Hematopoietic multipotent progenitor cell (in vitro differentiated cells): ENCODE measurements at regions not wholly inside any gene's neighbourhood (a gene's known extent, or its start where the extent isn't known, plus 50 kb on each side); places are given as distances from the start of the nearest gene placed in this dataset.
"Not testable (repeated sequence)": the region's sequence is repeated elsewhere in the genome, so short reads cannot be mapped to it uniquely, and the experiment has no call there.

Source experiments
- DNase-seq, 3 donors: peaks; one replicate each; pipeline ENCODE4 v3.0.0-alpha.2; 2011 to 2015; ENCODE audit warnings: low read depth in 2 of 3, low spot score in 2 of 3

DNA sequence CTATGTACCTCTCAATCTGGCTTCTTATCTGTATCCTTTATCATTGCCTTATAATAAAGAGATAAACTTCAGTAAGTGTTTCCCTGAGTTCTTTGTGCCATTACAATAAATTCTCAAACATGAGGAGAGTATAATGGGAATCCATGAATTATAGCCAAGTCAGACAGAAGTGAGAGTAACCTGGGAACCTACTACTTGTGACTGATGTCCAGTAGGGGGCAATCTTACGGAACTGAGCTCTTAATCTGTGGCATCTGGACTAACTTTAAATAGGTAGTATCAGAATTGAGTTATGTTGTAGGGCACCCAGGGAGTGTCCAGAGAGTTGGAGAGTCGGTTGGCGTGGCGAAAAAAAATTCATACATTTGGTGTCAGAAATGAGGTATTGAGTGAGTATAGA is 542.6 kb downstream of the ZBBX start:
- DNase-seq: peak in 2 of 3 donors; percentile 1 to 16

DNA sequence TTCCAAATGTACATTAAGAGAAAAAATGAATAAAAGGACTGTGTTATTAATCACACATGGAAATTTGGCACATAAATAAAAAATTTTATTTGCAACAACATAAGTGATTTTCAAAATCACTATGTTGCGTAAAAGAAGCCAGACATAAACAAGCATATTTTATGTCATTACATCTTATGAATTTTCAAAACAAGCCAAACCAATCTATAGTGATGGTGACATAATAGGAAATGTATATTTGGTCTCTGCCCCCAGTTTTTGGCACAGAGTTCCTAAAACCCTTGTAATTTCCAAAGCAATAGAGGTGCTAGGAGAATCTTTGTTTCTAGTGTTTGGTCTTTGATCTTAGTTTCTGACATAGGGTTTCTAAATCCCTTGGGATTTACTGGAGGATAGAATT is 543.3 kb downstream of the ZBBX start:
- no peak for DNase-seq

DNA sequence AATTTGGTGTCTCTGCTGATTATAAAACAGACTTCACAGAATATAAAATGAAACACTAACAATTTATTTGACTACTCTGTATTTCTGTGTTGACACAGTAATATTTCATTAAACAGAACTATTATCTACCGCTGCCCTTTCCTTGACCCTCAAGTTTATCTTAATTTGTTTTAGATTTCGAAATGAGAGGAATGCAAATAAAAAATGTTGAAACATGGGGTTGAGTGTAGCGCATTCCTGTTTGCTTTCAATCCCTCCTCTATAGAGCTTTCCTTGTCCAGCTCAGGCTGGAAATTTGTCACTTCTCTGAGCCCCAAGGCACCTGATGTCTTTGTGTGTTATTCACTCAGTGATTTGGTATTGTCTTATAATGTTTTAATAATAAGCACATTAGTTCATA is 550.2 kb downstream of the ZBBX start:
- no peak for DNase-seq

DNA sequence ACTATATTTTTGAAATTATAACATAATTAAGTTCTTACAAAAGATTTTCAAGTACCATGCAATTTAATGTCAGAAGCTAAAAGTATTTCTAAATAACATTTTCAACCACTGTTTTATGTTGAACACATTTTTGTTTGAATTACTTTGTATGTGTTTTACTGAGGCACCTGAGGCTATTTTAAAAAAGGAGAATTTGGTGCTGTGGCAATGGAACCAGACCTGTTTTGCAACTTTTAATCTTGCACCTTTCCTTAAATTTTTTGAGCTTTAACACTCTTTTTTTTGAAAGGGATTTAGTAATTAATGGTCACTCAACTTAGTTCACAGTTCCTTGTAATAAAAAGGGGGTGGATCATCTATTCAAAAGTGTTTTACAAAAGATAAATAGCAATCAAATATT is 561.6 kb downstream of the ZBBX start:
- DNase-seq: no peak

DNA sequence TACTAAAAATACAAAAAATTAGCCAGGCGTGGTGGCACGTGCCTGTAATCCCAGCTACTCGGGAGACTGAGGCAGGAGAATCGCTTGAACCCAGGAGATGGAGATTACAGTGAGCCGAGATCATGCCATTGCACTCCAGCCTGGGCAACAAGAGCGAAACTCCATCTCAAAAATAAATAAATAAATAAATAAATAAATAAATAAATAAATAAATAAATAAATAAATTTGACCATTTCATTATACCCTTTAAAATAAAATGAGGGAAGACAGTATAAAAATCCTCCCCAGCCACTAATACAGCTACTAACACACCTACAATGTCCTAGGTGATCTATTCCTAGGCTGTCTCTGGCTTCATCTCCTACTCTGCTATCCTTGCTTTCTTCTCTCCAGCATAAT is 562.8 kb downstream of the ZBBX start:
- DNase-seq: not testable (repeated sequence)

DNA sequence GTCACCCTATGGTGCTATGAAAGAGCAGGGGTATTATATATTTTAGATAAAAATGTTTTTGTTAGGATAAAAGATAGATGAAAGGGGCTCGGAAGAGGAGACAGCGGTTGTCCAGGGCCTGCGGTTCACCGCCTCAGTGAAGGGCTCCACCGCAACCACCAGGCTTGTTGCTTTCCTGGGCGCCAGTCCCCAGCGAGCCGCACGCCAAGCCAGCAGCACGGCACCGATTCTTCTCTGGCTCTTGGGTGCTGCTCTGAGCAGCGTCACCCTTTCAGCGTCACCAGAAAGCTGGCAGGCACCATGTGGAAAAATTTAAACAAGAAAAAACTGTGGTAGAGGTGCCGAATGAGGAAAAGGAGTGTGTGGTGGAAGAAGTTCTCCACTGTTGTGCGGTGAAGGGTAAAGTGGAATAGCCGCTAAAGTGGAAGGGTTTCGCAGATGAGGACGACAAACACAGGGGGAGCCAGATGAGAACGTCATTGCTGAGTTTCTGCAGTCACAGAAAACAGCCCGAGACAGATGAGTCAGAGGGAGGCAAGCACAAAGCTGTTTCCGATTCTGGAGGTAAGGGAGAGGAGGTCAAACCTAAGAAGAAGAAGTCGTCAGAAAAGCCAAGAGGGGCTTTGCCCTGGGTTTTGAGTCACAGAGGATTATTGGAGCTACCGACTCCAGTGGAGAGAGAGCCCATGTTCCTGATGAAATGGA is 569.2 kb downstream of the ZBBX start:
- no peak for DNase-seq

DNA sequence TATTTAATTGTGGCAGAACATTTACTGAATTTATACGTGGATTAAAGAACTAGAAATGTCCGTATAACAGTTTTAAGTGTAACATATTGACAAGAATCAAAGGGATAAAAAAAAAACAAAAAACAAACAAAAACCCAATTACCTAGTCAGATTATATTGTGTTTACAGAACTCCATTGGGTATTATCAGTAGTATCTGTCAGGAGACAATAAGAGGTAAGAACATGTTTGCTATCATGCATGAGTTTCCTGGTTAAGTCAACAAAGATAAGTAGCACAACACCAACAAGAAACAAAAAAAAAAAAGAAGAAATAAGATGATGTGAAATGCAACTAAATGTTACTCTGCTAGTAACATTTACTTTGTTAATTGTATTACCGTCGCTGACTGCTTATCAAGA is 570.6 kb downstream of the ZBBX start:
- DNase-seq: no peak

DNA sequence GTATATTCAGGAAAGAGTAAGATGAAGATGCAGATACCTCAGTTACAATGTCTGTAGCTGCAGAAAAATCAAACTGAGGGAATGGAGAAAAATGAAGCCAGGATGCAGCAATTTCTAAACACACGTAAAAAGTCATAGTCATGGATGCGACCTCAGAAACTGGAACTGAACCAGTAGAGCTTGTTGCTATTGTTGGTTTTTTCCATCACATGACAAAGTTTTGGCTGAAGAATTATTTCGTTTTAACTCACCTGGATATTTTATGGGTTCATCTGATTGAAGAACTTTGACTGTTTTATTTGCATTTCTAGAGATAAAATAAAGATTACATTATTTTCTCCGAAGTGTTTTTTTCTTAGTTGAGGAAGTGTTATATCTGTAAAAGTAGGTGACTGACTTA is 591.2 kb downstream of the ZBBX start:
- DNase-seq: no peak

DNA sequence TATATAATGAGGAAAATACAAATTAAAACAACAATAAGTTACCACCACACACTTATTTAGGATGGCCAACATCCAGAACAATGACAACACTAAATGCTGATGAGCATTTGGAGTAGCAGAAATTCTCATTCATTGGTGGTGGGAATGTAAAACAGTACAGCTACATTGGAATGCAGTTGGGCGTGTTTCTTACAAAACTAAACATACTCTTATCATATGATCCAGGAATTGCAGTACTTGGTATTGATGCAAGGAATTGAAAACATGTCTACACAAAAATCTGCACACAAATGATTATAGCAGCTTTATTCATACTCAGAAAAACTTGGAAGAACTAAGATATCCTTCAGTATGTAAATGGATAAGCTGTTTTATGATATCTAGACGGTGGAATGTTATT is 594.2 kb downstream of the ZBBX start:
- no peak for DNase-seq

DNA sequence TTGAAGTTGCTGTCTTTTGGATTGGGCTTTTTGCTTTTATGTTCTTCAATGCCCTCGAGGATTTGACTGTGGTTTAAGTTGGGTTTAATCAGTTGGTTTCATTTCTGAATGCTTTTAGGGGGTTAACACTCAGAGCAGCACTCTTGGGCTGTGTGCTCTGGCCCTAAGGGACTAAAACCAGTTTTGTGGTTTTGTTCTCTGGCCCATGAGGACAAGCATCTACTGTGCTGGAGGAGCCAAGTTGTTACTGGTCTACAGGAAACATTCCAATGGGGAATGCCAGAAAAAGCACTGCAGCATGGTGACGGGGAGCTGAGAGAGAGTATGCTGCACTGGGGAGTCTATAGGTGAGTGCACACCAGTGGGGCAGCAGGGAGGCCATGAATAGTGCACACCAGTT is 596.9 kb downstream of the ZBBX start:
- DNase-seq: no peak

DNA sequence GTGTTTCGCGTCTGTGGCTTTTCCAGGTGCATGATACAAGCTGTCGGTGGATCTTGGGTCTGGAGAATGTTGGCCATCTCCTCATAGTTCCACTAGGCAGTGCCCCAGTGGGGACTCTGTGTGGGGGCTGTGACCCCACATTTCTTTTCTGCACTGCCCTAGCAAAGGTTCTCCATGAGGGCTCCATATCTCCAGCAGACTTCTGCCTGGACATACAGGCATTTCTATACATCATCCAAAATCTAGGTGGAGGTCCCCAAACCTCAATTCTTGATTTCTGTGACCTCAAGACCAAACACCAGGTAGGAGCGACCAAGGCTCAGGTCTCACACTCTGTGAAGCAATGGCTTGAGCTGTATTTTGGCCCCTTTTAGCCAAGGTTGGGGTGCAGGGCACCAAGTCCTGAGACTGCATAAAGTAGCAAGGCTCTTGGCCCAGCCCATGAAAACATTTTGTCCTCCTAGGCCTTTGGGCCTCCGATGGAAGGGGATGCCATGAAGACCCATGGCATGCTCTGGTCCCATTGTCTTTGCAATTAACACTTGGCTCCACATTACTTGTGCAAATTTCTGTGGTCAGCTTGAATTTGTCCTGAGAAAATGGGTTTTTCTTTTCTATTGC is 615.3 kb downstream of the ZBBX start:
- DNase-seq: no peak

DNA sequence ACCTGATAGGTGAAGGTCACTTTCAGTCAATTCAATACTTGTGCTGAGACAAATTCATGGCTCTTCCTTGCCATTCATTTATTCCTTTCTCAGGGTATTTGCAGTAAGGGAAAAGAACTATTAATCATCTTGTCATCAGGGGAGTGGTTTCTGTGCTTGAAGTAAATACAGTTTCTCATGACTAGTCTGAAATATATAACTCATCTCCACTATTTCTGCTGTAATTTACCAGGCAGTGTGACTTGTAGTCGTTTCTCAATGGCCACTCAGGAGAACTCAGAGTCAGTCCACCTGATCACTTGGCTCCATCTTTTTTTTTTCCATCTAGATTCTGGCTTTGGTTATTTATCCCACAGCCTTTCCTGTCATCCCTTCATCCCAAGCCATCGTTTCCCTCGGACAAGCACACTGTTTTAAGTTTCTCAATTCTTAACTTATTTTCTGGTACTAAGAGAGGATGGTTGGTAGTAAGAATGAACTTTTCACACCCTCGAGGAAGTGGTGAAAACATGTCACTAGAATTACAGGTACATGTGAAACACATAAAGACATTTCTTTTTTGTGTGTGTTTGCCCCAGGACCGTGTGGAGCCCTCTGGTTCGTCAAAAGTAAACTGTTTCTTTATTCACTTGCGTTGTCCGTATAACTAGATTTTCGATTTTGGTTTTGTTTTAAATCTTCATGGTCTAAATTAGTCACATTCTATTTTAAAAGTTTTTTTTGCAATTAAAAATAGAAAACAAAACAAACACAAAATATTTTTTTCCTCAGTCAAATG is 620.2 kb downstream of the ZBBX start:
- no peak for DNase-seq

DNA sequence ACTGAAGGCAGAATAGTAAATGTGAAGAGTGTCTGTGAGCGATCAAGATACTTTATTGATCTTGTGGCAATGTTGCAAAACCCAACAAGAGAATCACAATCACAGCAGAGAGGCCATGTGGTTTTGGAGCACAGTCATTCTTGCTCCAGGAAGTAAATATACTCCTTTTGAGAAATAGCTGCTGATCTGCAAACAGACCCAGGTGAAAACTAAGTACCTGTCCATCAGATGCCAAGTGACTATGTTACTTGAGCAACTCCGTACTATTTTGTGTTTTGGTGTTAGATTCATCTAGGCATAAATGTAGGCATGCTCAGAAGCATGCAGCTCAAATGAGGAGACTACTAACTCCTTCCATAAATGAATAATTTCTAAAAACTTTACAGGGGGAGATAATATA is 627.9 kb downstream of the ZBBX start:
- no peak for DNase-seq

DNA sequence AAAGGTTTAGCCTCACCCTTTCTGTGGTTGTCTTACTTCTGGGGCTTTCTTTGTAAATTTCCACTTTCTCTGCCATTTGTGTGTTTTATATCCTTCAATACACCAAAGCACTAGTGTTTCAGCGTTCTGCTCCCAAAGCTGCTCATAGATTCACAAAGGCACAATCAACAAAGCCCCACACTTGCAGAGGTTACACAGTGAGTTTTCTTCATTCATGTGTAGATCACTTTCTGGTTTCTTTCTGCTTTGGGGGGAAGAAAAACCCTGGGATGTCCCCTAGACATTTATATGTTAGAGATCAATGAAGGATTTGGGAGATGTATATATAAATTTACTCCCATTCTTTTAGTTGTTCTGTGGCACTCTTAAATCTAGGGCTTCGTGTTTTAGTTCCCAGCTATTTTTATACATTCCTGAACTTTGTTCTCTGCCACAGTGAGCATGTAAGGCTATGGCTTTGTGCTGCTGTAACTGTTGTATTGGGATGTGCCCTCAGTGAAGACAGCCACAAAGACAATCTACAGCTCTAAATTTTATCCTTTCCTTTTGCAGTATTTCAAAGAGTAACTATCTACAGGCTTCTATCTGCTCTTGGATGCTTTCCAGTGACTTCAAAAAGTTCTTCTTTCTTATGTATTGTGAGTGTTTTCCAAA is 636.5 kb downstream of the ZBBX start:
- DNase-seq: no peak

DNA sequence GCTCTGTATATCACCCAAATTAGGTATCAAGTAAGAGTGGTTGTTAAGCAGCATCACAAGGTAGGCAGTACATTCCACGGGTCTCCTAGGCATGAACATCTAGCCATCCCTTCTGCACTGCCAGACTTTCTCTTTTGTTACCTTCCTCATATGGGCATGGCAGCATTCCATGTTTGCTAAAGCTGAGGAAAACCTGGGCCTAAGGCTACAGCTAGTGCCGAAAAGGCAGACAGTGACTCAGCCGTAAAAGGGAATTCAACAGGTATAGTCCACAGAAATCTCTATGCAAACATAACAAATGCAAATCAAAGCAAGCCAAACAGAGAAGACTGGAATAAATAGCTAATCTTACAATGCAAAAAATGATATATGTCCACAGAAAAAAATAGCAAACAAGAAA is 645.4 kb downstream of the ZBBX start:
- no peak for DNase-seq

DNA sequence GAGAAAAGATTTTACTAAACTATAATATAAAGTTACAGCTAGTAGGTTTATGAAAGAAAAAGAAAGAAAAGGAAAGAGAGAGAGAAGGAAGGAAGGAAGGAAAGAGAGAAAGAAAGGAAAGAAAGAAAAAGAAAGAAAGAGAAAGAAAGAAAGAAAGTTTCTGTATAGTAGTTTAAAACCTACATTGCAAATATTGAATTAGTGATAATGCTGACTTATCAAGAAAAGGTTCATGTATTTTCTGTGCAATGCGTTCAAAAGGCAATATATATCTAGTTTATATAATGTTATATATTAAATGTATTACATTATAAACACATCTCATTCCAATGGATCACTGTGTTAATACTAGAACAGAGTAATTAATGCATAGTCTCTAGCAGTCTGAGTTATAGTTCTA is 648.4 kb downstream of the ZBBX start:
- DNase-seq: no peak

DNA sequence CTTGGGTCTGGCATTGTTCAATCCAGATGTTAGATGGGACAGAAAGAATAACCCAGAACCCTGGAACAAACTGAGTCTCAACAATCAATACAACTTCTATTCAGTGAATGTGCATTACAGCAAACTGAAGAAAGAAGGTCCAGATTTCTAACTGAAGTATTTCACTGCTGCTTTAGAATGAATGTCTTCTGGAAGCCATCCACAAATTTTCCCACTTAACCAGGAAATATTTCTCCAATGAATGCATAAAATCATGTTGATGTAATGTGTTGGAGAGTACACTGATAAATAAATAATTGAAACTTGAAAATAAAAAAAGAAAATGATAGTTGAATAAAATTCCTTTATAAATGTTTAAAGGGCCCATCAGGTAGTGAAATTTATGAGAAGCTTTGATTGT is 658.6 kb downstream of the ZBBX start:
- no peak for DNase-seq

DNA sequence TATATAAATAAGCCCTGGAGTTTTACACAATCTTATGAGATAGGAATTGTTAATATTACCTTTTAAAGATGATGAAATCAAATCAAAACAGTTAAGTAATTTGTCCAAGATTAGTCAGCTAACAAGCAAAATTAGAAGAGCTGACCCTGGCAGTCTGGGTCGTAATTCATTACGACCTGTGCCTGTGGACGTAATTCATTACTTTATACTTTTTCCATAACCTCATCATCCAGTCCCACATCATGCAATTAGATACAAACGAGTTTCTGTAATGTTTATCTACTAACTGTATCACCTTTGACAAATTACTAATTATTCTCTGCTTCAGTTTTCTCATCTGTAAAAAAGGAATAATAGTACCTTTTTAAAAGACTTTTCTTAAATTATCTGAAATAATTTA is 665.9 kb downstream of the ZBBX start:
- no peak for DNase-seq

DNA sequence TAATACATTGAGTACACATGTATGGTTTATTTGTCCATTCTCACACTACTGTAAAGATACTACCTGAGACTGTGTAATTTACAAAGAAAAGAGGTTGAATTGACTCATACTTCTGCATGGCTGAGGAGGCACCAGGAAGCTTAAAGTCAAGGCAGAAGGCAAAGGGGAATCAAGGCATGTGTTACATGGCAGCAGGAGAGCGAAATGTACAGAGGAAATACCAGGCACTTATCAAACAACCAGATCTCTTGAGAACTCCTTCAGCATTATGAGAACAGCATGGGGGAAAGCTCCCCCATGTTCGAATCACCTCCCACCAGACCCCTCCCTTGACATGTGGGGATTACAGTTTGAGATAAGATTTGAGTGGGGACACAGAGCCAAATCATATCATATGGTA is 666.3 kb downstream of the ZBBX start:
- no peak for DNase-seq

DNA sequence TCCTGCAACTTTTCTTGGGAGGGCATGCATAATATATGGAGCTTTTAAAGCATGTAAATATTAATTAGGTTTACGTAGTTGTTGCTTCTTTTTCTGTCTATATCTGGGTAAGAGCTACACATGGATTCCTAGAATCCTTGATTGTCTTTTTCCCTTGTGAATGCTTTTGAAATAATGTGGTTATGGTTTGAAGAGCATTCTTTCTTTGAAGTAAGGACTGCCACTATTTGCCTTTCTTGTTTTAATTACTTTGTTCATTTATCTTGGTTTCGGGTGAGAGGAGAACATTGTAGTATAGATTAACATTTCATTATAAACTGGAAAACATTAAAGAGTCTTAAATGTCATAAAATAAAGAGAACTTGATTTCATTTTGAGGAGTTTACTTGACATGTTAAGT is 674.0 kb downstream of the ZBBX start:
- no peak for DNase-seq

DNA sequence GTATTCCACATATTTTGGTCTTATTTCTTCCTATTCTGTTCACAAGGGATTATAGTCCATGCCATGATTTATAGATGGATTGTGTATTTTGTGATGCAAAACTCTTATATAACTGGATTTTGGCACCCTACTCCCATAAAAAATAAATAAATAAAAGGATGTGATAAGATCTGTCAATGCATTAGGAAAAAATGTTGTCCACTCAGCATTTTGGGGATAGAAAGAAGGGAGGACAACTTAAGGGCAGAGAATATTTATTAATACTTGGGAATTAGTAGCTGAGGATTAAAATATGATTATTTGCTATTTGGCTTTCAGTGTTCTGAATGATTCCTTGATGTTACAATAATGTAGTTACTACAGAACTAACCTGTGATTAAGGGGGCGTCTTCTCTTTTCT is 682.6 kb downstream of the ZBBX start:
- no peak for DNase-seq

DNA sequence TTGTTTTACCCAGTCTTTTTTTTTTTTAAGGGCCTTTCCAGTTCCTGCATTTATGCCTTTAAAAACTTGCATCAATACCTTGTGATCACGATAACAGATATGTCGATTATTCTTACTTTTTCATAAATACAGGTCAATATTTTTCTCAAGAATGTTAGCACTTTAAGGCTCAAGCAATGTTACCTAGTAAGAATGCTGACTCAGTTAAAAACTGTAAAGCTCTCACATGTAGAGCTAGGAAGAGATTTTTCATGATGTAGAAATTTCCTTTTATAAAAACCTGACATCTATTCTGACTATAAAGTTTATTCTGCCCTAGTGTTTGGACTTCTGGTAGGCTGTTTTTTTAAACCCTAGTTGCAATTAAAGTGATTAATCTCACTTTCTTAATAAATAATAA is 684.0 kb downstream of the ZBBX start:
- no peak for DNase-seq
